CD14-positive monocyte (primary cell): ENCODE measurements at regions not wholly inside any gene's neighbourhood (a gene's known extent, or its start where the extent isn't known, plus 50 kb on each side); places are given as distances from the start of the nearest gene placed in this dataset.

Experiments
- DNase-seq, 3 donors: peaks; one replicate each; pipeline ENCODE4 v3.0.0-alpha.2; 2011 to 2022
- H2AFZ ChIP-seq: 2 replicates; pipeline ENCODE4 v1.6.0; 2012; ENCODE audit warnings: mild to moderate bottlenecking, low read depth, low read length, inconsistent platforms; ENCODE audit not compliant: insufficient read depth, poor library complexity, severe bottlenecking
- H3K27ac ChIP-seq, 2 donors: 1 replicate in 1 of 2; 2 replicates in 1 of 2; pipeline ENCODE4 v1.5.1; 2012 to 2013; ENCODE audit warnings: low read length in 2 of 2, control low read depth in 1 of 2, inconsistent platforms in 1 of 2, low read depth in 1 of 2, mild to moderate bottlenecking in 1 of 2
- H3K27me3 ChIP-seq, 2 donors: one replicate each; pipeline versions ENCODE4 v1.6.0 to v1.6.1; 2011 to 2013; ENCODE audit warnings: low read length in 2 of 2; ENCODE audit not compliant: control insufficient read depth in 2 of 2, insufficient read depth in 2 of 2
- H3K36me3 ChIP-seq, 2 donors: replicated peaks in 1 of 2; 1 replicate in 1 of 2; 2 replicates in 1 of 2; pipeline versions ENCODE4 v1.5.1 to v1.6.1; 2012 to 2013; ENCODE audit warnings: low read length in 2 of 2, control low read depth in 1 of 2, inconsistent platforms in 1 of 2, mild to moderate bottlenecking in 1 of 2; ENCODE audit not compliant: insufficient read depth in 2 of 2, control insufficient read depth in 1 of 2
- H3K4me1 ChIP-seq, 2 donors: 1 replicate in 1 of 2; 2 replicates in 1 of 2; pipeline versions ENCODE4 v1.5.1 to v1.6.1; 2012 to 2013; ENCODE audit warnings: low read length in 2 of 2, control low read depth in 1 of 2, inconsistent platforms in 1 of 2, mild to moderate bottlenecking in 1 of 2, moderate library complexity in 1 of 2; ENCODE audit not compliant: insufficient read depth in 2 of 2, control insufficient read depth in 1 of 2
- H3K4me2 ChIP-seq: replicated peaks from 2 replicates; pipeline ENCODE3; 2012; ENCODE audit warnings: low read length, moderate library complexity, mild to moderate bottlenecking; ENCODE audit not compliant: poor library complexity, severe bottlenecking; ENCODE audit errors: extremely low read depth
- H3K4me3 ChIP-seq, 3 experiments: fragments of 200-600 bp in 1 of 3; sonication (generic) in 1 of 3; replicated peaks in 1 of 3; 1 replicate in 2 of 3; 2 replicates in 1 of 3; pipeline ENCODE4 v1.5.1; 2011 to 2013; ENCODE audit warnings: low read length in 3 of 3, mild to moderate bottlenecking in 3 of 3, control low read depth in 2 of 3, low read depth in 2 of 3, inconsistent platforms in 1 of 3, moderate library complexity in 1 of 3
- H3K79me2 ChIP-seq: 2 replicates; pipeline ENCODE4 v1.6.0; 2012; ENCODE audit warnings: mild to moderate bottlenecking, control low read depth, inconsistent platforms, low read length, moderate library complexity; ENCODE audit not compliant: insufficient read depth
- H3K9ac ChIP-seq: 2 replicates; pipeline ENCODE4 v1.6.0; 2017; ENCODE audit warnings: low read length, mild to moderate bottlenecking; ENCODE audit not compliant: insufficient read depth, poor library complexity, severe bottlenecking
- H3K9me3 ChIP-seq, 2 donors: replicated peaks in 1 of 2; 1 replicate in 1 of 2; 2 replicates in 1 of 2; pipeline versions ENCODE4 v1.5.1 to v1.6.1; 2012 to 2013; ENCODE audit warnings: low read length in 2 of 2, control low read depth in 1 of 2; ENCODE audit not compliant: control insufficient read depth in 1 of 2, insufficient read depth in 1 of 2
- H4K20me1 ChIP-seq: 2 replicates; pipeline ENCODE4 v1.6.0; 2012; ENCODE audit warnings: mild to moderate bottlenecking, low read length, control low read depth, moderate library complexity; ENCODE audit not compliant: insufficient read depth
- H3K27ac Mint-ChIP-seq, 7 donors: one replicate each; pipeline ENCODE4 v1.8.0; 2020; ENCODE audit warnings: mild to moderate bottlenecking in 7 of 7, mixed read lengths in 7 of 7, moderate library complexity in 6 of 7, inconsistent platforms in 2 of 7
- H3K27me3 Mint-ChIP-seq, 3 donors: one replicate each; pipeline ENCODE4 v1.8.0; 2021 to 2022; ENCODE audit warnings: low read depth in 3 of 3, mild to moderate bottlenecking in 3 of 3, mixed read lengths in 3 of 3, moderate library complexity in 3 of 3, inconsistent platforms in 1 of 3
- H3K36me3 Mint-ChIP-seq, 2 donors: one replicate each; pipeline ENCODE4 v1.8.0; 2020; ENCODE audit warnings: mixed read lengths in 2 of 2, inconsistent platforms in 1 of 2, mild to moderate bottlenecking in 1 of 2
- H3K4me1 Mint-ChIP-seq: one replicate; pipeline ENCODE4 v1.8.0; 2020; ENCODE audit warnings: mild to moderate bottlenecking, mixed read lengths
- H3K4me3 Mint-ChIP-seq, 2 donors: one replicate each; pipeline ENCODE4 v1.8.0; 2020; ENCODE audit warnings: mild to moderate bottlenecking in 2 of 2, mixed read lengths in 2 of 2, moderate library complexity in 1 of 2
- H3K9me3 Mint-ChIP-seq, 7 donors: one replicate each; pipeline ENCODE4 v1.8.0; 2020 to 2022; ENCODE audit warnings: mixed read lengths in 7 of 7, mild to moderate bottlenecking in 6 of 7, moderate library complexity in 6 of 7, inconsistent platforms in 2 of 7
- CTCF ChIP-seq: fragments of 200-600 bp; IDR thresholded peaks from one replicate; pipeline ENCODE4 v1.8.0; 2022; ENCODE audit warnings: antibody characterized with exemption, mild to moderate bottlenecking
- WGBS: methylation state at CpG from one replicate; pipeline ENCODE4 v1.1.5; 2013; ENCODE audit warnings: missing lambda C conversion rate; ENCODE audit not compliant: insufficient coverage; 5-methylcytosine and 5-hydroxymethylcytosine counted together
- intact Hi-C, 2 donors: fragments of 100-400 bp; cut with micrococcal nuclease; formaldehyde crosslinking; loops; one replicate each; pipeline versions ENCODE4 v1.15.0 to v1.15.1; 2023

GRCh38 chrY:12288919-12289318, 412.1 kb upstream of the USP9Y start:
- no peak overlapping the region for H3K4me2 ChIP-seq
- H4K20me1 ChIP-seq, result no peaks in the 10 kb centered on the region
- no peaks in the 10 kb centered on the region for H3K4me1 ChIP-seq
- H3K4me3 ChIP-seq, result no peak overlapping the region
- Mint-ChIP-seq H3K9me3 (peaks cover 0 to 22% (median 0%) of the 10 kb centered on the region in 7 donors), H3K4me3 (no peak overlapping the region), H3K27ac (no peak overlapping the region), H3K4me1 (no peaks in the 10 kb centered on the region), H3K36me3 (no peaks in the 10 kb centered on the region), H3K27me3 (peaks cover 0 to 2% (median under 1%) of the 10 kb centered on the region in 3 donors)
- H2AFZ ChIP-seq, result no peak overlapping the region
- H3K9ac ChIP-seq, result no peak overlapping the region
- peaks cover 0 to 16% of the 10 kb centered on the region in 2 donors for H3K9me3 ChIP-seq
- no peaks in the 10 kb centered on the region for H3K36me3 ChIP-seq
- TF ChIP-seq CTCF, result no peak
- no peak for DNase-seq
- H3K27ac ChIP-seq, result no peak overlapping the region
- H3K27me3 ChIP-seq, result no peaks in the 10 kb centered on the region
- WGBS, result 83% methylated on average over 2 of the region's 3 CpGs
- intact Hi-C loops, result no loop called here
- H3K79me2 ChIP-seq, result no peaks in the 10 kb centered on the region

DNA sequence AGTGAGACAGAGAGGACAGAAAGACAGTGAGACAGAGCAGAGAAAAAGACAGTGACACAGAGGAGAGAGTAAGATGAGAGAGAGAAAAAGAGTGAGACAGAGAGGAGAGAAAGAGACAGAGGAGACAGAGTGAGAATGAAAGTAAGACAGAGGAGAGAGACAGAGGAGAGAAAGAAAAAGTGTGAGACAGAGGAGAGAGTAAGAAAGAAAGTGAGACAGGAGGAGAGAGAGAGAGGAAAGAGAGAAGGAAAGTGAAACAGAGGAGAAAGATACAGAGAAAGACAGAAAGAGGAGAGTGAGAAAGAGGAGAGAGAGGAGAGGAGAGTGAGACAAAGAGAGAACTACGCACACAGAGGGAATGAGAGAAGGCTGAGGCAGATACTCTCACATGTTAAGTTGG, 411.6 kb upstream of the USP9Y start:
- no peaks in the 10 kb centered on the region for H3K4me1 Mint-ChIP-seq
- Histone ChIP-seq H3K4me2 (no peak overlapping the region), H3K27me3 (no peaks in the 10 kb centered on the region), H3K27ac (no peak overlapping the region), H3K79me2 (no peaks in the 10 kb centered on the region), H3K36me3 (no peaks in the 10 kb centered on the region), H2AFZ (no peak overlapping the region), H3K4me3 (no peak overlapping the region), H3K9me3 (peaks cover 0 to 16% of the 10 kb centered on the region in 2 donors), H3K4me1 (no peaks in the 10 kb centered on the region), H4K20me1 (no peaks in the 10 kb centered on the region), H3K9ac (no peak overlapping the region)
- no peak for TF ChIP-seq CTCF
- H3K27ac Mint-ChIP-seq, result no peak overlapping the region
- peaks cover 0 to 2% (median 0%) of the 10 kb centered on the region in 3 donors for H3K27me3 Mint-ChIP-seq
- no peaks in the 10 kb centered on the region for H3K36me3 Mint-ChIP-seq
- DNase-seq, result no peak
- no CpG with 5 or more reads among the region's 1 CpG for WGBS
- H3K4me3 Mint-ChIP-seq, result no peak overlapping the region
- peaks cover 0 to 20% (median 0%) of the 10 kb centered on the region in 7 donors for H3K9me3 Mint-ChIP-seq
- intact Hi-C loops, result no loop called here
